ENCODE measurements at regions not wholly inside any gene's neighbourhood (a gene's known extent, or its start where the extent isn't known, plus 50 kb on each side); places are given as distances from the start of the nearest gene placed in this dataset.
"Not testable (repeated sequence)": the region's sequence is repeated elsewhere in the genome, so short reads cannot be mapped to it uniquely, and the experiment has no call there.

- not testable (repeated sequence) for DNase-seq
Observed at GRCh38 chr6:27825848-27826611, 86.2 kb downstream of the OR2B2 start.

GRCh38 chr6:27825025-27825793 is 87.0 kb downstream of the OR2B2 start:
- DNase-seq = no peak

- peak; percentile 78 for DNase-seq
Observed at GRCh38 chr6:27824211-27825024, 87.8 kb downstream of the OR2B2 start.

GRCh38 chr6:27823714-27824210 is 88.4 kb downstream of the OR2B2 start:
- peak; percentile 79 for DNase-seq

GRCh38 chr6:27816906-27817305 is 95.3 kb downstream of the OR2B2 start:
- no peak for DNase-seq

- peak; percentile 84 for DNase-seq
Observed at GRCh38 chr6:27814665-27815424, 97.4 kb downstream of the OR2B2 start.

GRCh38 chr6:27814415-27814664 is 97.9 kb downstream of the OR2B2 start:
- DNase-seq = not testable (repeated sequence)

- no peak for DNase-seq
Observed at GRCh38 chr6:27812805-27813492, 99.2 kb downstream of the OR2B2 start.

GRCh38 chr6:27812078-27812804 is 100.0 kb downstream of the OR2B2 start:
- no peak for DNase-seq

GRCh38 chr6:27811451-27811772 is 100.8 kb downstream of the OR2B2 start:
- DNase-seq = no peak

GRCh38 chr6:27810768-27811450 is 101.3 kb downstream of the OR2B2 start:
- no peak for DNase-seq

- peak; percentile 88 for DNase-seq
Observed at GRCh38 chr6:27809939-27810767, 102.0 kb downstream of the OR2B2 start.

GRCh38 chr6:27809067-27809938 is 102.9 kb downstream of the OR2B2 start:
- no peak for DNase-seq

GRCh38 chr6:27808242-27809066 is 103.7 kb downstream of the OR2B2 start:
- not testable (repeated sequence) for DNase-seq

- peak; percentile 84 for DNase-seq
Observed at GRCh38 chr6:27807441-27808241, 104.6 kb downstream of the OR2B2 start.

GRCh38 chr6:27806981-27807440 is 105.2 kb downstream of the OR2B2 start:
- peak; percentile 77 for DNase-seq

- no peak for DNase-seq
Observed at GRCh38 chr6:27805347-27805746, 106.8 kb downstream of the OR2B2 start.
